ENCODE measurements at regions not wholly inside any gene's neighbourhood (a gene's known extent, or its start where the extent isn't known, plus 50 kb on each side); places are given as distances from the start of the nearest gene placed in this dataset.

DNA sequence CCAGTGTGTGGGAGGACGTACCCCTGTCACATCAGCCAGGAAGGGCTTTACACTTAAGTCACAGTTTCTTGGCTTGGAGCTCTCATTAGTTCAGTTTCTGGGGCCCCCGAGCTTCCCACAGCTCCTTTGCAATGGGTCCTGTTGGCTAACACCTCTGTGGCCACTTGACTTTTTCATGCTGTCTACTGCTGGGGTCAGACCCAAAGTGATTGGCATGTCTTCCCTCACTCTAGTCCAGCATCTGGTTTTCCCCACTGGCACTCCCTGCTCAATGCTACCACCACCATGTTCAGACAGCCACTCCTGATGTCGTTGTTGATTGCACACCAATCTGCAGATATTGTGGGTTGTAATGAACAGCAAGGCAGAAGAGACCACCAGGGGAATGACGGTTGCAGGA lies 379.0 kb downstream of the FOXO1 start:
- H2AFZ ChIP-seq (ENCODE audit: low read length, unreplicated experiment), result no peak overlapping the region
- no peaks in the 10 kb centered on the region for H3K27me3 ChIP-seq (ENCODE audit: insufficient read depth, low read length)
- H3K36me3 ChIP-seq (ENCODE audit: insufficient read depth, low read length), result no peaks in the 10 kb centered on the region
- no peaks in the 10 kb centered on the region for H3K79me2 ChIP-seq (ENCODE audit: control insufficient read depth, insufficient read depth, low read length, unreplicated experiment)
- no peak overlapping the region for H3K4me3 ChIP-seq (ENCODE audit: low read depth, low read length)
- no peaks in the 10 kb centered on the region for H3K4me1 ChIP-seq (ENCODE audit: control insufficient read depth, insufficient read depth, low read length, unreplicated experiment)
- no peak overlapping the region for H3K27ac ChIP-seq (ENCODE audit: low read depth, low read length)

- Histone ChIP-seq H3K4me3 (ENCODE audit: low read depth, low read length) (no peak overlapping the region), H2AFZ (ENCODE audit: low read length, unreplicated experiment) (no peak overlapping the region), H3K79me2 (ENCODE audit: control insufficient read depth, insufficient read depth, low read length, unreplicated experiment) (no peaks in the 10 kb centered on the region), H3K27ac (ENCODE audit: low read depth, low read length) (no peak overlapping the region), H3K27me3 (ENCODE audit: insufficient read depth, low read length) (no peaks in the 10 kb centered on the region), H3K36me3 (ENCODE audit: insufficient read depth, low read length) (no peaks in the 10 kb centered on the region), H3K4me1 (ENCODE audit: control insufficient read depth, insufficient read depth, low read length, unreplicated experiment) (no peaks in the 10 kb centered on the region)
These were observed 378.2 kb downstream of the FOXO1 start for GRCh38 chr13:40288259-40288658.

DNA sequence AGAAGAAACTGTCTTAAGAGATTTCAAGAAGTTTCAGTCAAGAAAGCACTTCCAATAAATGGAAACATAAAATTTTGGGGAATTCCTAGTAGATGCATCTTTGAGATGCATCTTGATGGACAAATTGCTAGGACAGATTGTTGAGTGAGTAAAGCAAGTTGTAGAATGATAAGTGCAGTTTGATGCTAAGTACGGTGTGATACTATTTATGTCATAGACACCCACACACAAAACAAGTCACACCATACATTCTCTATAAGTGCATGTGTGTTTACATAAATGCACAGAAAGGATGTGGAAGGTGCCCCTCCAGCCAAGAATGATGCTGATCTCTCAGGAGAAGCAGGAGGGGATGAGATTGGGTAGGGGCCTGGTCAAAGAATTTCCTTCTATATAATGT lies 375.7 kb downstream of the FOXO1 start:
- H3K4me3 ChIP-seq (ENCODE audit: low read depth, low read length), result no peak overlapping the region
- no peaks in the 10 kb centered on the region for H3K79me2 ChIP-seq (ENCODE audit: control insufficient read depth, insufficient read depth, low read length, unreplicated experiment)
- no peaks in the 10 kb centered on the region for H3K4me1 ChIP-seq (ENCODE audit: control insufficient read depth, insufficient read depth, low read length, unreplicated experiment)
- H3K36me3 ChIP-seq (ENCODE audit: insufficient read depth, low read length), result no peaks in the 10 kb centered on the region
- H3K27ac ChIP-seq (ENCODE audit: low read depth, low read length), result no peak overlapping the region
- no peak overlapping the region for H2AFZ ChIP-seq (ENCODE audit: low read length, unreplicated experiment)
- H3K27me3 ChIP-seq (ENCODE audit: insufficient read depth, low read length), result no peaks in the 10 kb centered on the region

DNA sequence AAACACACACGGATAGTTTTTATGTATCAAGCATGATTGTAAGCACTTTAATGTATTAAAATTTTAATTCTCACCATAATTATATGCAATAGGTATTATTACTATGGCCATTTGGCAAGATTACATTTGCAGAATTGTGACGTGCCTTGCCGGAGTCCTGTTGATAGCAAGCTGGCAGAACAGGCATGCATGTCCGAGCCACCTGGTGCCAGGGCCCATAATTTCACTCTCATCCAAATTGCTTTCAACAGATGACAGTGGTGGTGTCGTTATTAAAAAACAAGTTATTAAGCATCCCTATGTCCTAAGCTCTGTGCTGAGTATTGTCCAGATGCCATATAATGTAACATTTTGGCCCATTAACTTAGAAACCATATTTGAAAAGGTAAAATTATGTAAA lies 374.3 kb downstream of the FOXO1 start:
- H3K79me2 ChIP-seq (ENCODE audit: control insufficient read depth, insufficient read depth, low read length, unreplicated experiment), result no peaks in the 10 kb centered on the region
- H2AFZ ChIP-seq (ENCODE audit: low read length, unreplicated experiment), result no peak overlapping the region
- no peaks in the 10 kb centered on the region for H3K36me3 ChIP-seq (ENCODE audit: insufficient read depth, low read length)
- H3K27me3 ChIP-seq (ENCODE audit: insufficient read depth, low read length), result no peaks in the 10 kb centered on the region
- H3K4me1 ChIP-seq (ENCODE audit: control insufficient read depth, insufficient read depth, low read length, unreplicated experiment), result no peaks in the 10 kb centered on the region
- H3K27ac ChIP-seq (ENCODE audit: low read depth, low read length), result no peak overlapping the region
- H3K4me3 ChIP-seq (ENCODE audit: low read depth, low read length), result no peak overlapping the region

DNA sequence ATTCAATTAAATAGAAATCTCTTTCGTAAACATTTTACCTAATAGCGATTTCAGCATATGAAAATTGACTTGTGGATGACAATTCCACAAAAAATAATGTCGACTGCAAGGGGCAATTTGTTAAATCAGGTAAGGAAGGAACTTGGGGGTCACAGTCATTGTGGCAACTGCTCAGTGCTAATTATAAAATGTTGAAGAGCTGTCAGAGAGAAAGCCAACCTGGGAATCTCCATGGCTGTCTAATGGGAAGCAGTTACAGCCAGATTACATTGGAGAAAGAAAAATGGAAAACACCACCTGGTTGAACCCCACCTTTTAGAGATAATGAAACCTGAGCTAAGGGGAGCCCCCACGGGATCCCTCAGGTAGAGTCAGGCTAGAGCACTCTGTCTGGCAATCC lies 373.9 kb downstream of the FOXO1 start:
- no peaks in the 10 kb centered on the region for H3K79me2 ChIP-seq (ENCODE audit: control insufficient read depth, insufficient read depth, low read length, unreplicated experiment)

GRCh38 chr13:40302351-40302750 lies 364.1 kb downstream of the FOXO1 start:
- no peak overlapping the region for H2AFZ ChIP-seq (ENCODE audit: low read length, unreplicated experiment)
- H3K79me2 ChIP-seq (ENCODE audit: control insufficient read depth, insufficient read depth, low read length, unreplicated experiment), result no peaks in the 10 kb centered on the region

More for the DNA sequence above, 373.9 kb downstream of the FOXO1 start:
- H3K4me3 ChIP-seq (ENCODE audit: low read depth, low read length), result no peak overlapping the region
- no peaks in the 10 kb centered on the region for H3K4me1 ChIP-seq (ENCODE audit: control insufficient read depth, insufficient read depth, low read length, unreplicated experiment)
- no peaks in the 10 kb centered on the region for H3K27me3 ChIP-seq (ENCODE audit: insufficient read depth, low read length)
- no peak overlapping the region for H2AFZ ChIP-seq (ENCODE audit: low read length, unreplicated experiment)
- no peaks in the 10 kb centered on the region for H3K36me3 ChIP-seq (ENCODE audit: insufficient read depth, low read length)
- no peak overlapping the region for H3K27ac ChIP-seq (ENCODE audit: low read depth, low read length)

GRCh38 chr13:40304391-40304790 lies 362.1 kb downstream of the FOXO1 start:
- no peak overlapping the region for H3K27ac ChIP-seq (ENCODE audit: low read depth, low read length)
- H3K4me3 ChIP-seq (ENCODE audit: low read depth, low read length), result no peak overlapping the region
- no peaks in the 10 kb centered on the region for H3K27me3 ChIP-seq (ENCODE audit: insufficient read depth, low read length)
- H2AFZ ChIP-seq (ENCODE audit: low read length, unreplicated experiment), result no peak overlapping the region
- H3K36me3 ChIP-seq (ENCODE audit: insufficient read depth, low read length), result no peaks in the 10 kb centered on the region
- H3K4me1 ChIP-seq (ENCODE audit: control insufficient read depth, insufficient read depth, low read length, unreplicated experiment), result no peaks in the 10 kb centered on the region
- no peaks in the 10 kb centered on the region for H3K79me2 ChIP-seq (ENCODE audit: control insufficient read depth, insufficient read depth, low read length, unreplicated experiment)

More at GRCh38 chr13:40302351-40302750, 364.1 kb downstream of the FOXO1 start:
- H3K27ac ChIP-seq (ENCODE audit: low read depth, low read length), result no peak overlapping the region
- H3K4me3 ChIP-seq (ENCODE audit: low read depth, low read length), result no peak overlapping the region
- H3K27me3 ChIP-seq (ENCODE audit: insufficient read depth, low read length), result no peaks in the 10 kb centered on the region
- H3K36me3 ChIP-seq (ENCODE audit: insufficient read depth, low read length), result no peaks in the 10 kb centered on the region
- H3K4me1 ChIP-seq (ENCODE audit: control insufficient read depth, insufficient read depth, low read length, unreplicated experiment), result no peaks in the 10 kb centered on the region

- Histone ChIP-seq H3K4me3 (ENCODE audit: low read depth, low read length) (no peak overlapping the region), H3K27ac (ENCODE audit: low read depth, low read length) (no peak overlapping the region), H3K27me3 (ENCODE audit: insufficient read depth, low read length) (no peaks in the 10 kb centered on the region), H3K36me3 (ENCODE audit: insufficient read depth, low read length) (no peaks in the 10 kb centered on the region), H3K4me1 (ENCODE audit: control insufficient read depth, insufficient read depth, low read length, unreplicated experiment) (no peaks in the 10 kb centered on the region), H2AFZ (ENCODE audit: low read length, unreplicated experiment) (no peak overlapping the region), H3K79me2 (ENCODE audit: control insufficient read depth, insufficient read depth, low read length, unreplicated experiment) (no peaks in the 10 kb centered on the region)
These were observed 359.6 kb downstream of the FOXO1 start for GRCh38 chr13:40306817-40307216.

GRCh38 chr13:40309881-40310280 lies 356.6 kb downstream of the FOXO1 start:
- no peak overlapping the region for H2AFZ ChIP-seq (ENCODE audit: low read length, unreplicated experiment)

GRCh38 chr13:40311356-40312101 lies 354.9 kb downstream of the FOXO1 start:
- Histone ChIP-seq H3K27me3 (ENCODE audit: insufficient read depth, low read length) (no peaks in the 10 kb centered on the region), H2AFZ (ENCODE audit: low read length, unreplicated experiment) (peak overlapping the region; percentile 65), H3K27ac (ENCODE audit: low read depth, low read length) (no peak overlapping the region), H3K36me3 (ENCODE audit: insufficient read depth, low read length) (no peaks in the 10 kb centered on the region), H3K4me1 (ENCODE audit: control insufficient read depth, insufficient read depth, low read length, unreplicated experiment) (peaks cover 4% of the 10 kb centered on the region), H3K4me3 (ENCODE audit: low read depth, low read length) (no peak overlapping the region), H3K79me2 (ENCODE audit: control insufficient read depth, insufficient read depth, low read length, unreplicated experiment) (no peaks in the 10 kb centered on the region)

More at GRCh38 chr13:40309881-40310280, 356.6 kb downstream of the FOXO1 start:
- no peaks in the 10 kb centered on the region for H3K36me3 ChIP-seq (ENCODE audit: insufficient read depth, low read length)
- H3K4me1 ChIP-seq (ENCODE audit: control insufficient read depth, insufficient read depth, low read length, unreplicated experiment), result peaks cover 4% of the 10 kb centered on the region
- no peak overlapping the region for H3K27ac ChIP-seq (ENCODE audit: low read depth, low read length)
- H3K27me3 ChIP-seq (ENCODE audit: insufficient read depth, low read length), result no peaks in the 10 kb centered on the region
- H3K4me3 ChIP-seq (ENCODE audit: low read depth, low read length), result no peak overlapping the region
- no peaks in the 10 kb centered on the region for H3K79me2 ChIP-seq (ENCODE audit: control insufficient read depth, insufficient read depth, low read length, unreplicated experiment)
